ENCODE measurements at regions not wholly inside any gene's neighbourhood (a gene's known extent, or its start where the extent isn't known, plus 50 kb on each side); places are given as distances from the start of the nearest gene placed in this dataset.
"Not testable (repeated sequence)": the region's sequence is repeated elsewhere in the genome, so short reads cannot be mapped to it uniquely, and the experiment has no call there.

GRCh38 chr16:25605381-25605780, 86.4 kb upstream of the HS3ST4 start:
- Histone ChIP-seq H3K27ac (ENCODE audit: low read depth, low read length) (no peak overlapping the region), H3K79me2 (ENCODE audit: insufficient read depth, low read length) (no peaks in the 10 kb centered on the region), H4K20me1 (ENCODE audit: insufficient read depth, low read length) (no peaks in the 10 kb centered on the region), H3K36me3 (ENCODE audit: insufficient read depth, low read length) (no peaks in the 10 kb centered on the region), H3K27me3 (ENCODE audit: insufficient read depth, low read length) (no peaks in the 10 kb centered on the region), H3K4me3 (ENCODE audit: insufficient read depth, low read depth, low read length) (no peak overlapping the region), H3K4me2 (ENCODE audit: low read length) (no peak overlapping the region), H2AFZ (ENCODE audit: low read depth, low read length) (no peak overlapping the region), H3K9me3 (ENCODE audit: insufficient read depth, low read depth, low read length) (no peaks in the 10 kb centered on the region), H3K9ac (ENCODE audit: low read length) (no peak overlapping the region), H3K4me1 (ENCODE audit: insufficient read depth, low read length) (no peaks in the 10 kb centered on the region)
- Mint-ChIP-seq H3K36me3 (ENCODE audit: low read depth, unreplicated experiment) (no peaks in the 10 kb centered on the region), H3K4me3 (ENCODE audit: unreplicated experiment) (no peak overlapping the region), H3K9me3 (ENCODE audit: unreplicated experiment) (peaks cover 4% of the 10 kb centered on the region), H3K27ac (ENCODE audit: unreplicated experiment) (no peak overlapping the region), H3K27me3 (ENCODE audit: low read depth, unreplicated experiment) (no peaks in the 10 kb centered on the region), H3K4me1 (ENCODE audit: low read depth, unreplicated experiment) (no peaks in the 10 kb centered on the region)
- FAIRE-seq: no peak
- no peak for TF ChIP-seq EZH2 (IDR thresholded peaks at IDR 0.05; ENCODE audit: insufficient read depth, low read length)
- TF ChIP-seq, protein P1, sequence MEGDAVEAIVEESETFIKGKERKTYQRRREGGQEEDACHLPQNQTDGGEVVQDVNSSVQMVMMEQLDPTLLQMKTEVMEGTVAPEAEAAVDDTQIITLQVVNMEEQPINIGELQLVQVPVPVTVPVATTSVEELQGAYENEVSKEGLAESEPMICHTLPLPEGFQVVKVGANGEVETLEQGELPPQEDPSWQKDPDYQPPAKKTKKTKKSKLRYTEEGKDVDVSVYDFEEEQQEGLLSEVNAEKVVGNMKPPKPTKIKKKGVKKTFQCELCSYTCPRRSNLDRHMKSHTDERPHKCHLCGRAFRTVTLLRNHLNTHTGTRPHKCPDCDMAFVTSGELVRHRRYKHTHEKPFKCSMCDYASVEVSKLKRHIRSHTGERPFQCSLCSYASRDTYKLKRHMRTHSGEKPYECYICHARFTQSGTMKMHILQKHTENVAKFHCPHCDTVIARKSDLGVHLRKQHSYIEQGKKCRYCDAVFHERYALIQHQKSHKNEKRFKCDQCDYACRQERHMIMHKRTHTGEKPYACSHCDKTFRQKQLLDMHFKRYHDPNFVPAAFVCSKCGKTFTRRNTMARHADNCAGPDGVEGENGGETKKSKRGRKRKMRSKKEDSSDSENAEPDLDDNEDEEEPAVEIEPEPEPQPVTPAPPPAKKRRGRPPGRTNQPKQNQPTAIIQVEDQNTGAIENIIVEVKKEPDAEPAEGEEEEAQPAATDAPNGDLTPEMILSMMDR (IDR thresholded peaks at IDR 0.05; ENCODE audit: insufficient read depth, low read depth, low read length): no peak
- no peak for DNase-seq (ENCODE audit: low read depth)

DNA sequence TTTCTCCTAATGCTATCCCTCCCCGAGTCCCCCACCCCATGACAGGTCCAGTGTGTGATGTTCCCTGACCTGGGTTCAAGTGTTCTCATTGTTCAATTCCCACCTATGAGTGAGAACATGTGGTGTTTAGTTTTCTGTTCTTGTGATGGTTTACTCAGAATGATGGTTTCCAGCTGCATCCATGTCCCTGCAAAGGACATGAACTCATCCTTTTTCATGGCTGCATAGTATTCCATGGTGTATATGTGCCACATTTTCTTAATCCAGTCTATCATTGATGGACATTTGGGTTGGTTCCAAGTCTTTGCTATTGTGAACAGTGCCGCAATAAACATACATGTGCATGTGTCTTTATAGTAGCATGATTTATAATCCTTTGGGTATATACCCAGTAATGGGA, 90.5 kb upstream of the HS3ST4 start:
- not testable (repeated sequence) for H3K4me3 Mint-ChIP-seq (ENCODE audit: unreplicated experiment); H3K27ac Mint-ChIP-seq (ENCODE audit: unreplicated experiment); H2AFZ ChIP-seq (ENCODE audit: low read depth, low read length); FAIRE-seq; H3K27me3 Mint-ChIP-seq (ENCODE audit: low read depth, unreplicated experiment); H3K9ac ChIP-seq (ENCODE audit: low read length); H3K9me3 Mint-ChIP-seq (ENCODE audit: unreplicated experiment); H4K20me1 ChIP-seq (ENCODE audit: insufficient read depth, low read length); H3K9me3 ChIP-seq (ENCODE audit: insufficient read depth, low read depth, low read length); H3K36me3 Mint-ChIP-seq (ENCODE audit: low read depth, unreplicated experiment); H3K4me3 ChIP-seq (ENCODE audit: insufficient read depth, low read depth, low read length); H3K79me2 ChIP-seq (ENCODE audit: insufficient read depth, low read length); H3K27me3 ChIP-seq (ENCODE audit: insufficient read depth, low read length); H3K4me1 Mint-ChIP-seq (ENCODE audit: low read depth, unreplicated experiment); H3K4me2 ChIP-seq (ENCODE audit: low read length); H3K4me1 ChIP-seq (ENCODE audit: insufficient read depth, low read length); H3K27ac ChIP-seq (ENCODE audit: low read depth, low read length); H3K36me3 ChIP-seq (ENCODE audit: insufficient read depth, low read length); DNase-seq (ENCODE audit: low read depth)

DNA sequence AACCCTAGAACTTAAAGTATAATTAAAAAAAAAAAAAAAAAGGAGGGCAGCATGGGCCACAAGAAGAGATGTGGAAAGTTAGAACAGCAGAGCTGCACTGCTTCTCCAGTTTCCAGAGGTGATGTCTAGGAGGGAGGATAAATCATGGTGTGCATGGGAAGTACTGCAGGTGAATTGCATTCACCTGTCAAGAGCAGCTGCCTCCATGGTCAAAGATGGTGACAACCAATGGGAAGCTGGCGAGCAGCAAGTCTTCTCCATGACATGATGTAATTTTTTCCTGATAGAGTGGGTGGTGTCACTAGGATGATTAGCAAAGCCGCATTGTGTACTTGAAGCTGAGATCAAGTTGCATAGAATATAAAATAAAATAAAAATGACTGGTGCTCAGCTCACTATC, 95.6 kb upstream of the HS3ST4 start:
- no peaks in the 10 kb centered on the region for H3K9me3 ChIP-seq (ENCODE audit: insufficient read depth, low read depth, low read length)
- Mint-ChIP-seq H3K9me3 (ENCODE audit: unreplicated experiment) (peaks cover 2% of the 10 kb centered on the region), H3K4me3 (ENCODE audit: unreplicated experiment) (no peak overlapping the region), H3K27ac (ENCODE audit: unreplicated experiment) (no peak overlapping the region), H3K36me3 (ENCODE audit: low read depth, unreplicated experiment) (no peaks in the 10 kb centered on the region), H3K4me1 (ENCODE audit: low read depth, unreplicated experiment) (no peaks in the 10 kb centered on the region), H3K27me3 (ENCODE audit: low read depth, unreplicated experiment) (no peaks in the 10 kb centered on the region)
- H2AFZ ChIP-seq (ENCODE audit: low read depth, low read length): no peak overlapping the region
- DNase-seq (ENCODE audit: low read depth): no peak
- H3K36me3 ChIP-seq (ENCODE audit: insufficient read depth, low read length): no peaks in the 10 kb centered on the region
- H3K4me3 ChIP-seq (ENCODE audit: insufficient read depth, low read depth, low read length): no peak overlapping the region
- H3K79me2 ChIP-seq (ENCODE audit: insufficient read depth, low read length): no peaks in the 10 kb centered on the region
- no peak for TF ChIP-seq EZH2 (IDR thresholded peaks at IDR 0.05; ENCODE audit: insufficient read depth, low read length)
- TF ChIP-seq, protein P1 (IDR thresholded peaks at IDR 0.05; ENCODE audit: insufficient read depth, low read depth, low read length): no peak
- no peaks in the 10 kb centered on the region for H3K4me1 ChIP-seq (ENCODE audit: insufficient read depth, low read length)
- no peak overlapping the region for H3K27ac ChIP-seq (ENCODE audit: low read depth, low read length)
- H4K20me1 ChIP-seq (ENCODE audit: insufficient read depth, low read length): no peaks in the 10 kb centered on the region
- H3K27me3 ChIP-seq (ENCODE audit: insufficient read depth, low read length): no peaks in the 10 kb centered on the region
- FAIRE-seq: no peak
- no peak overlapping the region for H3K9ac ChIP-seq (ENCODE audit: low read length)
- no peak overlapping the region for H3K4me2 ChIP-seq (ENCODE audit: low read length)

All from astrocyte (in vitro differentiated cells and primary cell).